ENCODE measurements at regions not wholly inside any gene's neighbourhood (a gene's known extent, or its start where the extent isn't known, plus 50 kb on each side); places are given as distances from the start of the nearest gene placed in this dataset.
"Not testable (repeated sequence)": the region's sequence is repeated elsewhere in the genome, so short reads cannot be mapped to it uniquely, and the experiment has no call there.

DNA sequence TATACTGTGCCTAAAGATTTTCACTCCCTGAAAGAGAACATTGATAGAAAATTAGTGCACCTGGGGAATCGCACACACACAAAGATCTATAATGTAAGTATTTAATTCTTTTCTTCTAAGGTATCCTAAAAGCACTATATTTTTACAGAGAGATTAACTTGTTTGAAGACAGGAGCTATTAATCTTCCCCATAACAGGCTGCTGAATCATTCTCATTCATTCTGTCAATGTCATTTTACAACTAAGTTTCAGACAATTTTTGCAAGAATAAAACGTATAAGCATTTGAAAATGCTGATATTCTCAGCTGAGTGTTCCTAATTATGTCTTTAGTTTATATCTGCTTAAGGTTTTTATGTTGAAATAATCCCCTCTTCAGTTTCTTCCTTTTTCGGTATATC, 776.7 kb downstream of the NXPH1 start:
- DNase-seq (ENCODE audit: low read depth) = no peak

DNA sequence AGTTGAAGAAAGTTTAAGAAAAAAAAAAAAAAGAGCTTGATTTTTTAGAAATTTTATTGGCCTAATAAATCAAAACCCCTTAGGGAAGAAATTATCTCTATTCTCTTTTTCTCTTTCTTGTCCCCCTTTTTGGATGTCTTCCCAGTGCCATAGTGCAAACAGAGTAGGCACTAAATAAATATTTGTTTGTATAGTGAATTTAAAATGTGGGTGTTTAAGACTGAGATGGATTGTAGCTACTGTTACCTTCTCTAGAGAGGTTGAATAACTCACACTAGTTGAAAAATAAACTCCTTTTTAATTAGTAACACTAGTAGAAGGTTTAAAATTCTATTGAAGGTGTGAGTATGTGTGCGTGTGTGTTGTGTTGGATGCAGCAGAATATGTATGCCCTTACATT, 783.8 kb downstream of the NXPH1 start:
- DNase-seq (ENCODE audit: low read depth) = no peak

DNA sequence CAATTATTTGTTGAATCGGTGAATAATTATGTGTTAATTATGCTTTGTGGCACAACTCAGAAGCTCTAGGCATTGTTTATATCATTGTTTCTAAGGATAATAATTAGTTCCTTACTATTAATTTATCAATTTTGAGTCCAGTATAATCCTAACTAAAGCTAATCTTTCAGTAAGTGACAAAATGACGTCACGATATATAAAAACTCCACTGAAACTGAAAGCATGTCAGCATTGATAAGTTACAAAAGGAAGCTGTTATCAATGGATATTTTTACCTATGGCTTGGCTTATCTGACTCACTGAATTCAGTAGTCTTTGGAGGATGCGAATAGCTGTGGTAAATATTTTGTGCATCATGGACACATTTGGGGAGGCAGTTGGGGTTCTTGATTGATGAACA, 793.1 kb downstream of the NXPH1 start:
- DNase-seq (ENCODE audit: low read depth) = no peak

DNA sequence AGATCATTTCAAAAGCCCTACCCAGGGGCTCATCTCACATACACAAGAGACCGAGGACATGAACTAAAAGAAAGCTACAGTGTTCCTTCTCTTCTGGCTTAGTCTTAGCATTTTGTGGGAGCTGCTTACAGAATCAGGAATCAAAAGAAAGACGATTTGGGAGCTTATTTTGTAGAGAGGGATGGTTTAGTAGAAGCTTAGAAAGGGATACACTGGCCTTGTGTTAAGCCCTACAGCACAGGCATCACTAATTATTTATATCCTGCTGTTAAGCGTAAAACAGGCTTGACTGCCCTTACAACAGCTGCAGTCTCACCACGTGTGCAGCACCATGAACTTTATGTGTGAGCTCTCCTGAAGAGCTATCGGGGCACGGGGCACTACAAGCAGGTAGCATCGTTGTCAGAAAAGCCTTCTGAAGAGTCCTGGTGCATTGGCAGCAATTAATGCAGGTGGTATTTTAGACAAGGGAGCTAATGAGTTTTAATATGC, 798.3 kb downstream of the NXPH1 start:
- no peak for DNase-seq (ENCODE audit: low read depth)

DNA sequence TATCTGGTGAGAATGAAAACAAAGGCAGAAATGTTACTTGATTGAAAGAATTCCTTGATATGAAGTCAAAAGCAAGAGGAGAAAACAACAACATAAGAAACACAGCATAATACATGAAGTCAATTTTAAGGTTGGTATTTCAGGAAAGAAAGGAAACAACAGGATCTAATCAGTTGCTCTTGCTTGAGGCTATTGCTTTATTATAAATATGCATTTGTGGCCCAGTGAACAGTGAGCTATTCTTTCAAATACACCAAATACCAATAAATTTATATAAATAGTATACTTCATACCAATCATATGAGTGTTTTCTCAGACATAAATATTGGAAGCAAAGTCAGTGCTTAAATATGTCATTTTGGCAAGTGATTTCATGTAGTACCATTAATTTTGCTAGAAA, 806.6 kb downstream of the NXPH1 start:
- DNase-seq (ENCODE audit: low read depth) = no peak

DNA sequence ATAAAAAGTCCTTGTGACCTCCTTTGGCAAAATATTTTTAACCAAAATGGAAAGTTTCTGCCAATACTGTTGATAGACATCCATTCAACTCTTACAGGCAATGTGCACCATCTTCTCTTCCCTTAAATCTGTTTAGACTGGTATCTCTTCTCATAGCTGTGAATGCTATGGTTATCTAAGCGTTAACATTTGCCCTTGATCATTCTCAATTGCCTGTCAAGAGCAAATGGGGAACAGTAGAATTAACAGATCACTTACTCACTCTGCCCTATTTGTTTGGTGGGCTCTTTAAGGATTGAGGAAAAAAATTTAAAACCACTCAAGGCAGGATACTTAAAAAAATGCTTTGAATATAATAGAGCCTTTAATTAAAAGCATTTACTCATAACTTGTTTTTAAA, 808.4 kb downstream of the NXPH1 start:
- DNase-seq (ENCODE audit: low read depth) = no peak

DNA sequence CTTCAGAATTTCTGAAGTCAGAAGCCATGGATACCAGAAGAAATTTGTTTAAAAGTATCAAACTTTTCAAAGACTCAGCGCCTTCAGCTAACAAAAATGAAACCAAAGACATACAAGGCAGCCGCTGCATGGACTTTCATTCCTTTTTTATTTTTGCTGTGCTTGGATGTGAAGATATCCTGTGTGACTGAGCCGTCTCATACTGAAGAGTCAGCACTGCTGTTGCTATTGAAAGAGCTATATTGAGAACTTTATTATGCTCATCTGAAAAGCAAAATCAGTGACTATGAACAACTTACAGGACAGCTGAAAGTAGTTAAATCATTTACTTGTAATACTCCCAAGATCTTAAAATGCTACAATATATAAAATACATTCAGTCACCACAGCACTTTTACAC, 809.2 kb downstream of the NXPH1 start:
- no peak for DNase-seq (ENCODE audit: low read depth)

DNA sequence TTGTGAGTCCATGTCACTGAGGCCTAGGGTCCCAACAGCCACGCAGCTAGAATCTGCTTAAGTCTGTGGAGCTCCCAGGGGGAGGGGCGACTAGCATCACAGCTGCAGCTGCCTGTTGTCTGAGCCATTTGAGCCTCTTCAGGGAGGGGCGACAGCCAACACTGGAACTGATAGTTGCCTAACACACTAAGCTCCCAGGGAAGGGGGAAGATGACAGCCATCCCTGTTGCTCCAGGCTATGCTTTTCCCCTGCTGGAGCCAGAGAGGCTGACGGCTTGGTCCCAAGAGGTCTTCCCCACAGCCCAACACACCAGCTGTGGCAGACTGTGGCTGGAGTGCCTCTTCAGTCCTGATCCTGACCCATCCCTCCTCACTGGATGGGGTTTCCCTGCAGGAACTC, 817.5 kb downstream of the NXPH1 start:
- no peak for DNase-seq (ENCODE audit: low read depth)

DNA sequence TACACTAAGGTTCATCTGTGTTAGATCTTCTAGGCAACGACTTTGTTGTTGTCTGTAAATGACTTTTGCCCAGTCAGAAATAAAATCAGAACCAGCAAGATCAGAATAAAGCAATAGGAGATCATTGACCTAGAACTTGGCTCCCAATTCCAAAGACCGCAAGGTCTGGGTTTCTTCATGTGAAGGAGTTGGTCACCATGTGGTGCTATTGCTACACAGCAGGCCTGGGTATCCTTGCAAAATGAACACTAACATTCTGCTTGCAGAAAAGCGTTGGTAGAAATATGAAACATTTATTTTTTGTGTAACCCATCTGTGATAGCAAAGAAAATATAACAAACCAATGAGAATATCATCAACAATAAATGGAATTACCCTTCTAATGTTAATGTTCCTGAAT, 831.0 kb downstream of the NXPH1 start:
- no peak for DNase-seq (ENCODE audit: low read depth)

DNA sequence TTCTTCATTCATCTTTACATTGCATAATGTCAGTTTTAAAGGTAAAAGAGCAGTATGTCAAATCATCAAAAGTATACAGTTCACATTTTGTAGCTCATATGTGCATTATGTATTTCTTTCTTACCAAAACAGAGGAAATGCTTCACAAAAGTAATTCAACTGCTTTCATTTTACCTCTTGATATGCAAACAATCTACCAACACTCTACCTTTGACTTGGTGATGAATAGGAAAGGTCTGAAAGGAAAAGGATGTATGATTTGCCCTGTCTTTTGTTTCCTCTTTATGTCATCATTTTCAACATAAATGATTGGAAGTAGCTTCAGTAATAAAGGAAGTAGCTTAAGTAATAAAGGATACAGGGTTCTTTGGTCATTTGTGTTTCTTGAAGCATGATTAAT, 846.7 kb downstream of the NXPH1 start:
- no peak for DNase-seq (ENCODE audit: low read depth)

DNA sequence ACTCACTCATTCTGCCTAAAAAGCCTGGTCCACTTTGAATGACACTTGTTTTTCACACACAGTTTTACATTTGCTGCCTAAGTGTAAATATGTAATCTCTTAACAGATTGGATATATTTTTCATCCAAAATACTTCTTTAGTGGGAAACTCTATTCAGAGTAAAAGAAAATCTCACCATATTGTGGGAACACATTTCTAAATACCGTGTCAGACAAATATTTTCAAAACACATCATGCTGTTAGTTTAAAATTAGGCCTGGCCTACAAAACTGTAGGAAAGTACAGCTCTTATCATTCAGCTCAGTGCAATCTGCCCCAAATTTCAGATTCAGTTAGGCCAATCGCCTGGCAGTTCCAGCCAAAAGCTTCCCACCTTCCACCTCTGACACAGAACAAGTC, 849.8 kb downstream of the NXPH1 start:
- DNase-seq (ENCODE audit: low read depth) = no peak

DNA sequence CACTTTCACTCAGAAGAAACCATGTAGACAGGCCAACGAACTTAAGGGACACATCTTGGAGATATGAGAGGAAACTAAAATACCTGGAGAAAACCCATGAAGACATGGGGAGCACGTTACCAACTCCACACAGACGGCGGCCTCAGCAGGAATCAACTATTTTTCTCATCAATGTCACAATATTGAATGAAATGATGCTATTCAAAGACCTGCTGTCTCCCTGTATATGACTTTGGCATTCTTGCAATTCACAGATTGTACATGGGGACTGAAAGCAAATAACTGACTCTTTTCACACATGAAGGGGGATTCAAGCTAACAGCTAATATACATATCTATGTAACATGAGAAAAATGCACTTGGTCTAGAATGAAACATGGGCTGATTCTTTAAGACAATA, 869.0 kb downstream of the NXPH1 start:
- no peak for DNase-seq (ENCODE audit: low read depth)

DNA sequence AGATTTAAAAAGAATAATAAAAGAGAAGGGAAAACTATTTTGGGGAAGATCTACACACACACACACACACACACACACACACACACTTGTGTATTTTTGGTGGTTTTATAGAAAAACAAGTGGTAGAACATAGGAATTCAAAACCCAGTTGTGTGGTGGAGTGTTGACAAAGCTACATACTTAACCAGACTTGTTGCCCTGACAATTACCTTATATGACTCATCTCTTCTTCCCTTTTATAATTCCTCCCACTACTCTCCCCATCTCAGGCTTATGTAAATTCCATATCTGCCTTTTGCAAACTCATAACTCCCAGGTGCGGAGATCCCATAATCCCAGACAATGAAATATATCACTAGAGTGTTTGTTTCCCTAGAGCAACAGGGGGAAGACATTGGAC, 873.7 kb downstream of the NXPH1 start:
- DNase-seq (ENCODE audit: low read depth) = no peak

DNA sequence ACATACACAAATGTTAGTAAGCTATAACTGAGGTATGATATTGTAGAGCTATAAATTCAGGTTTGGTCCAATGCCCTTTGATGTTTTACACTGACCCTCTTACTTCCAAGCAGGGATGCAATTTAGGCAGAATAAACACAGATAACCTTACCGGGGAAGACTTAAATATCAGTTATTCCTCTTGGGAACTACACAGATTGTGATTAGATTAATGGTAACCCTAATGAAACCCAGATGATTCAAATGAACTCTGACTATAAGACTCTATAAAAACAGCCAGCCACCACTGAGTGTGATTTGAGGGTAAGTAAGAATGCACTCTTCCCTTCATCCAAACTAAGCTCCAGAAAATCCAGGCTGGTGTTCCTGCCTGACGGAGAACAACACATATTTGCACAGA, 891.1 kb downstream of the NXPH1 start:
- DNase-seq (ENCODE audit: low read depth) = no peak

DNA sequence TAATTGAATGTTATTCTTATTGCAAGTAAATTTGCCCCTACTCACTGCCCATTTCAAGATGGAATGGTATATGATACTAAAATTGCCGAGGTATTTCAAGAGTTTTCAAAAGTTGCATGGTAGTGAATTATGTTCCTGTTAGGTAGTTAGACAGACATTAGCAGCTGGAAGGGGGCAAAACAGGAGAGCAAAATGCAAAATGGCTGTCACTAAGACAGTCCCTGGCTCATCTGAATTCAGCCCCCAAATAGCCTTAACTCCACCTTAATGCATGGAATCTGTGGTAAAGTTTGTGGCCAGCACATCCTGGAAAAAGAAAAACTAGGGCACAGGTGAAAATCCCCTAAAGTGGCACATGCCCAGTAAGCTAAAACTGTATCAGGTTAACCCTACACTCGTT, 894.9 kb downstream of the NXPH1 start:
- no peak for DNase-seq (ENCODE audit: low read depth)

DNA sequence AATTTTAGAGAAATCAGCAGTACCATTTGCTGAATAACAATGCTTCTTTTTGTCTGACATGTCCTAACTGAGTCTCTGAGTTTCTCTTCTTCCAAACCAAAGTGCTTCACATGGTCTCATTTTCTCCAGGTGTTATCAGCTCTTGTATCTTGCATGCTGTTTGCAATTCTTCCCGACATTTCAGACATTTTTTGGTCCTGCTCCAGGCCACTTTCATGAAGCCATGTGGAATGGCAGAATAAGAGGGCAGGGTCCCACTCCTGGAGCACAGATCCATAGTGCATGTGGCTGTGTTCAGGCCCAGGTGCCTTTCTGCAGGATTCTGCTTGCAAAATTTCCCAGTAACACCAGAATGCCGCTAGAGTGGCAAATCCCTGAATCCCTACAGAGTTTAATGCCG, 916.2 kb downstream of the NXPH1 start:
- DNase-seq (ENCODE audit: low read depth) = no peak

DNA sequence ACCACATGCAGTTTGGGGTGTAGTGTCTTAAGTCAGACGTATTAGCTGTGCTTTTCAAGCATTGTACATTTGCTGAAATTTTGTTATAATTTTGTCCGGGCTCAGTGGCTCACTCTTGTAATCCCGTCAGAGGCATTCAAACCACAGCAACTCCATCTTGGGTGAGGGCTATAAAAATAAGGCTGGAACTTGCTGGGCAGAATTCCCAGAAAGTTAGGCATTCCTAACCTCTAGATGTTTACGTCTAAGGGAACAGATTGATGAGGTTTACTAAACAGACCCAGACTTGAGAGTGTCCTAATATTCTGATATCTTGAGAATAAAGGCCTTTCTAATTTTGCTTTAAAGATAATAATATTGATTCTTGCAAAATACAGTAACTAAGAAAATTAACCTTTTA, 957.8 kb downstream of the NXPH1 start:
- DNase-seq (ENCODE audit: low read depth) = no peak

DNA sequence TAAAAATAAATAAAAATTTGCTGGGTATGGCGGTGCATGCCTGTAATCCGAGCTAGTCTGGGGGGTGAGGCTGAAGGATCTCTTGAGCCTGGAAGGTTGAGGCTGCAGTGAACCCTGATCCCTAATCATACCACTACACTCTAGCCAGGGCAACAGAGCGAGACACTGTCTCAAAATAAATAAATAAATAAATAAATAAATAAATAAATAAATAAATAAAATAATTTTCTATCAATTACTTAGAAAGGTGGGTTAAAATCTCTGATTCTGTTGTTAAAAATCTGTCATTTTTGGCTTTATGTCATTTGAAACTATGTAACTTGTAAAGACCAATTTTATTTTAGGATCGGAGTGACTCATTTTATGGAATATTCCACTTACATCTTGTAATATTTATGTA, 958.6 kb downstream of the NXPH1 start:
- DNase-seq (ENCODE audit: low read depth) = no peak

DNA sequence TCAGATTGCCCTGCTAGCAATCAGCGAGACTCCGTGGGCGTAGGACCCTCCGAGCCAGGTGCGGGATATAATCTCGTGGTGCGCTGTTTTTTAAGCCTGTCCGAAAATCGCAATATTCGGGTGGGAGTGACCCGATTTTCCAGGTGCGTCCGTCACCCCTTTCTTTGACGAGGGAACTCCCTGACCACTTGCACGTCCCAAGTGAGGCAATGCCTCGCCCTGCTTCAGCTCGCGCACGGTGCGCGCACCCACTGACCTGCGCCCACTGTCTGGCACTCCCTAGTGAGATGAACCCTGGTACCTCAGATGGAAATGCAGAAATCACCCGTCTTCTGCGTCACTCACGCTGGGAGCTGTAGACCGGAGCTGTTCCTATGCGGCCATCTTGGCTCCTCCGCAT, 971.0 kb downstream of the NXPH1 start:
- not testable (repeated sequence) for DNase-seq (ENCODE audit: low read depth)

DNA sequence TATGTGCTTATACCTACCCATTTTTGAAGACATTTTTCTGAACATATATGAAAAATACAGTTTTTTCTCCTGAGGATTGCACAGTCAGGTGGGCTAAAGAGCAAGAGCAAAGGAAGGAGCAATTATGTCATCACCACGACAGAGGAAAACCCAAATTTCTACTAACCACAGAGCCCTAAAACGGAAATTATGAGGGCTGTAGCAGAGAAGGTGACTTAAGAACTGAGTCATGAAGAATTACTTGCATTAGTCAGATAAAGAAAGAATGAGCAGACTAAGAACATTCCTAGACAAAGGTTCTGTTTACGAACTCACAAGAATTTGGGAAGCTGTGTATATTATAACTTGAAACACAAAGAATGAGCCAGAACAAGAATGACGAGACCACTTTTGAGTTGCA, 974.4 kb downstream of the NXPH1 start:
- DNase-seq (ENCODE audit: low read depth) = no peak

DNA sequence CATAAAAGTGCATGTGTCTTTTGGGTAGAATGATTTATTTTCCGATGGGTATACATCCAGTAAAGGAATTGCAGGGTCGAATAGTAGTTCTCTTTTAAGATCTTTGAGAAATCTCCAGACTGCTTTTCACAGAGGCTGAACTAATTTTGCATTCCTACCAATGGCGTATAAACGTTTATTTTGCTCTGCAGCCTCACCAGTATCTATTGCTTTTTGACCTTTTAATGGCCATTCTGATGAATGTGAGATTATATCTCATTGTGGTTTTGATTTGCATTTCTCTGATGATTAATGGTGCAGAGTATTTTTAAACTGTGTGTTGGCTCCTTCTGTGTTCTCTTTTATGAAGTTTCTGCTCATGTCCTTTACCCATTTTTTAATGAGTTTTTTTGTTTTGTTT, 1020.1 kb downstream of the NXPH1 start:
- DNase-seq (ENCODE audit: low read depth) = no peak

DNA sequence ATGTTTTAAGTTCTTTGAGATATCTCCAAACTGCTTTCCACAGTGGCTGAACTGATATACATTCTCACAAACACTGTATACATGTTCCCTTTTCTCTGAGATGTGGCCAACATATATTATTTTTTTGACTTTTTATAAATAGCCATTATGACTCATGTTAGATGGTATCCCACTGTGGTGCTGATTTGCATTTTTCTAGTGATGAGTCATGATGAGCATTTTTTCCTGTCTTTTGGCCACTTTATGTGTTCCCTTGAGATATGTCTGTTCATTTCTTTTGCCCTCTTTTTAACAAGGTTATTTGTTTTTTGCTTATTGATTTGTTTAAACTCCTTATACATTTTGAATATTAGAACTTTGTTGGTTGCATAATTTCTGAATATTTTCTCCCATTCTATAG, 1055.1 kb downstream of the NXPH1 start:
- no peak for DNase-seq (ENCODE audit: low read depth)

DNA sequence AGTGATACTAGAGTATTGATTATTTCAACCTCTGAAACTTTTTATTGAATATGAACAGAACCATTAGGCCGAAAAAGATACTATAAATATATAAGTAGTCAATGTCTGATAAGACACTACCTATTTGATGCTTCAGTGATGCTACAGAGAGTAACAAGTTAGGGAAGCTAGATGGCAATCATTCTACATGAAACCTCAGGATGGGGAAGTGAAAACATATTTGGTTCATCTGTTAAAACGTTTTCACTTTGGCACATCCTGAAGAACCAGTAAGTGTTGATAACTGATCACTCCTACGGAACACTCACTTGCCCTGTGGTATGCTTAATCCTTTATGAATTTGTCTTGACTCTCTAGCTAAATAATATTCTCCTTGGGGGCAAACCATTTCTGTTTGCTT, 1064.9 kb downstream of the NXPH1 start:
- DNase-seq (ENCODE audit: low read depth) = no peak

DNA sequence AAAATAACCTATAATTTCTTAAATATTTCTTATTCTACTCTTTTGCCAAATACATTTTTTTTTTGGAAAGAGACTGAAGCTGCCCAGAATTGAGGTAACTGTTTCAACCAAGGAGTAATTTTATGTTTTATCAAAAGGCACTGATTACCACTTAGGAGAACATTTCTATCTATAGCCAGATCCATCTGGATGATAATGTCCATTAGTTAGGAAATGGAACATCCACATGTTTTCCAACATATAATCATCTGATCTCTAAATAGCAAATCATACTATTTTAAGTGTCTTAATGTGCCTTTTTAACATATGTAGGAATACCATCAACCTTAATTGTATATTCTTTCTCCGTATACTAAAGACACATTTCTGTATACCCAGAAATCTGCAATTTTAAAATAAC, 1068.9 kb downstream of the NXPH1 start:
- DNase-seq (ENCODE audit: low read depth) = no peak

DNA sequence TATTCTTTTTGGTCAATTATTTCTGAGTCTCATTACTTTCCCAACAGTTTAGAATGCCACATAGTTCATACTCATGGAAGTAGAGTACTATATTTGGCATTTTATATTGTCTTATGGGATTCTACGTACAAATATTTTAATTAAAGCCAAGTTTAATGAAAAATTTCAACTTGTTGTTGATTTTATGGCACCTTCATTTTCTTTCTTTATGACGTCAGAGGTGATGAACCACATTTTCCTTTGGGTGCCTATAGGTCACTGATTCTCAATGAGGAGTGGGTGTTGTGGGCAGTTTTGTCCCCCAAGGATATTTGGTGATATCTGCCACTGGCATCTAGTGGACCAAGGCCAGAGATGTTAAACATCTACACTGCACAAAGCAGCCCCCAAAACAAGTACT, 1071.3 kb downstream of the NXPH1 start:
- DNase-seq (ENCODE audit: low read depth) = no peak
